AG04450 (cell line): ENCODE measurements at regions not wholly inside any gene's neighbourhood (a gene's known extent, or its start where the extent isn't known, plus 50 kb on each side); places are given as distances from the start of the nearest gene placed in this dataset.

Experiments
- CTCF ChIA-PET: fragments of 300-600, 350-600 bp; formaldehyde crosslinking; extraction: SDS; loops from one replicate; lab custom pipeline; 2022; ENCODE audit warnings: antibody characterized with exemption, inconsistent platforms; lab: Charles Lee
- POLR2A ChIA-PET: fragments of 350-600 bp; formaldehyde crosslinking; extraction: SDS; loops from one replicate; lab custom pipeline; 2021; ENCODE audit warnings: antibody characterized with exemption, inconsistent platforms; lab: Yijun Ruan, JAX
- DNase-seq: peaks from one replicate; pipeline ENCODE4 v3.0.0-alpha.2; 2011; ENCODE audit warnings: low read depth, low spot score
- H3K27ac ChIP-seq: one replicate; pipeline ENCODE4 v1.5.1; 2012; ENCODE audit warnings: low read depth, low read length, control low read depth
- H3K27me3 ChIP-seq: one replicate; pipeline ENCODE4 v1.6.0; 2012; ENCODE audit warnings: low read length; ENCODE audit not compliant: control insufficient read depth, insufficient read depth
- H3K4me3 ChIP-seq: 2 replicates; pipeline ENCODE4 v1.5.1; 2011; ENCODE audit warnings: mild to moderate bottlenecking, low read depth, low read length, control low read depth
- H3K9me3 ChIP-seq: 2 replicates; pipeline ENCODE4 v1.5.1; 2012; ENCODE audit warnings: low read length; ENCODE audit not compliant: control insufficient read depth, insufficient read depth
- TF ChIP-seq, protein P1 (sequence below): IDR thresholded peaks from 2 replicates; pipeline ENCODE4 v1.5.1; 2011; ENCODE audit warnings: low read depth, low read length, control low read depth, inconsistent platforms

DNA sequence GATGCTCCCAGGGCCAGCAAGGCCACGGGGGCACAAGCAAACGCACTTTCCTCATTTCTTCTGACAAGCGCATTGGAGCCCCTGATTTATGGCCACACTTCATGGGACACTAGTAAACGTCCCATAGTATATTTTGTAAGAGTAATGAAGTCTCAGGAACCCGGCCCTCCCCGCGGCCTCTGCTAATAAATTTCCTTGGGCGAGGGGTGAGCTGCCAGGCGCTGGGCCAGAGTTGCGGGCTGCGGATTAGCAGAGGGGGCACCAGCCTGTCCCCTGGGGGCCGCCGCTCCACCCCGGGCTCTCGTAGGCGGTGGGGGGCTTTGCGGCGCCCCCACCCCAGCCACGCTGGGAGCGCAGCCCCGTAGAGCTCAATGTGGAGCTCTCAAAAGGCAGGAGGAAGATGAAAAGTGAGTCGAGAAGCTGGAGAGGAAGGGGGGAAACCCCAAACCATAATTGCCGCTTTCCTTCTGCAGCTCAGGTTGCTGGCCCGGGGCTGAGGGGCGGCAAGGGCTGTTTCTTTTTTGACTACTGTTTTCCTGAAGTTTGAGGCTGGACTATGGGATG, 173.6 kb downstream of the CDC5L start:
- H3K27ac ChIP-seq = no peak overlapping the region
- peaks cover 36% of the 10 kb centered on the region for H3K27me3 ChIP-seq
- H3K9me3 ChIP-seq = no peaks in the 10 kb centered on the region
- no peak overlapping the region for H3K4me3 ChIP-seq
- ChIA-PET POLR2A (no interaction called here), CTCF (interaction anchor here (0.8 kb wide), 1 partner anchor 11 kb away, joined by 3 read pairs; no protein-coding TSS in a partner anchor)
- DNase-seq = no peak
- TF ChIP-seq, protein P1, sequence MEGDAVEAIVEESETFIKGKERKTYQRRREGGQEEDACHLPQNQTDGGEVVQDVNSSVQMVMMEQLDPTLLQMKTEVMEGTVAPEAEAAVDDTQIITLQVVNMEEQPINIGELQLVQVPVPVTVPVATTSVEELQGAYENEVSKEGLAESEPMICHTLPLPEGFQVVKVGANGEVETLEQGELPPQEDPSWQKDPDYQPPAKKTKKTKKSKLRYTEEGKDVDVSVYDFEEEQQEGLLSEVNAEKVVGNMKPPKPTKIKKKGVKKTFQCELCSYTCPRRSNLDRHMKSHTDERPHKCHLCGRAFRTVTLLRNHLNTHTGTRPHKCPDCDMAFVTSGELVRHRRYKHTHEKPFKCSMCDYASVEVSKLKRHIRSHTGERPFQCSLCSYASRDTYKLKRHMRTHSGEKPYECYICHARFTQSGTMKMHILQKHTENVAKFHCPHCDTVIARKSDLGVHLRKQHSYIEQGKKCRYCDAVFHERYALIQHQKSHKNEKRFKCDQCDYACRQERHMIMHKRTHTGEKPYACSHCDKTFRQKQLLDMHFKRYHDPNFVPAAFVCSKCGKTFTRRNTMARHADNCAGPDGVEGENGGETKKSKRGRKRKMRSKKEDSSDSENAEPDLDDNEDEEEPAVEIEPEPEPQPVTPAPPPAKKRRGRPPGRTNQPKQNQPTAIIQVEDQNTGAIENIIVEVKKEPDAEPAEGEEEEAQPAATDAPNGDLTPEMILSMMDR = no peak

DNA sequence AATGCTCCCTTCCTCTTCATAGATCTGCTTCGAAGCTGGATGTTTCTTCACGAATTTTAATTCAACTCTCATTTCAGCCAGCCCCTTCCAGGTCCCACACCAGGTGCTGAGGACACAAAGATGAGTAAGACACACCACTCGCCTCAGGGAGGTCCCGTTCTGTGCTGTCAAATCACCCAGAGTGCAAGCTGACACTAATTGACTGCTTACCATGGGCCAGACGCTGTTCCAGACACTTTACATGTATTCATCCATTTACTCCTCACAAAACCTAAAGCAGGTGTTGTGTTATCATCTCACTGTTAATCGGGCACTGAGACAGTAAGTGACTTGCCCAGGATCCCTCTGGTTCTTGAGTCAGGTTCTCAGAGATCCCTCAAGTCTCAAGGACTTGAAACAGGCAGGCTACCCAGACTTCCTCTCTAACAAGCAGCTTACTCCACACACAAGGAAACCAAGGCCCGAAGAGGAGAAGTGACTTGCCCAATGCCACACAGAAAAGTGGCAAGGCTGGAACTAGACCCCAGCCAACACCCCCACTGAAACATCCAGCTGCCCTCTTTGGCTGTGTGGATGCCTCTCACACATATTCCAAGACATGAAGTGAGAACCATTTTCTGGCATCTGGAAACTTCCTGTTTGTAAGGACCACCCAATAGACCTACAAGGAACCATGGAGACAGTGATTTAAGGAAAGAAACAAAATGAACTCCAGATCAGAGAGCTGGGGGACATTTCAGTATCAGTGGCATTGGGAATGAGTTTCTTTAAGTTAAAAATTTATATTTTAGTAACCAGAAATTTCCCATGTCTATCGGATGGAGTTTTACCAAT, 174.5 kb downstream of the CDC5L start:
- Histone ChIP-seq H3K27me3 (peaks cover 36% of the 10 kb centered on the region), H3K9me3 (no peaks in the 10 kb centered on the region), H3K27ac (no peak overlapping the region), H3K4me3 (no peak overlapping the region)
- POLR2A ChIA-PET = no interaction called here
- CTCF ChIA-PET = no interaction called here
- DNase-seq = no peak
- TF ChIP-seq, protein P1 = no peak

DNA sequence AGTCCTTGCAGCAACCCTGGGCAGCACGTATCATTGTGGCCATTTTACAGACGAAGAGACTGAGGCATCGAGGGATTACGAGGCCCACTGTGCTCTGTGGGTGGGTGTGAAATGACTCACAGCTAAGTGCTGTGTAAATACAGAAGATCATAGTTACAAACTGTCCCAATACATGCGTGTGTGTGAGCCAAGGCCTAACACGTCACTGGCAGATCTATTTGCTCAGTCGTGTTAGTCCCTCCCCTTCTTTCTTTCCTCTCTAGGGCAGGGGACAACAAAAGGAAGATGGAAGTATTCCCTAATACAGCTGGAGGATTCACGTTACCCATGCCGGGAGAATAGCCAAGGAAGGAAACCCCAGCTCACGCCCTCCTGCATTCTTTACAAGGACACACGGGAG, 175.9 kb downstream of the CDC5L start:
- peaks cover 32% of the 10 kb centered on the region for H3K27me3 ChIP-seq
- no peak for DNase-seq
- POLR2A ChIA-PET = no interaction called here
- no peaks in the 10 kb centered on the region for H3K9me3 ChIP-seq
- CTCF ChIA-PET = no interaction called here
- H3K4me3 ChIP-seq = no peak overlapping the region
- no peak overlapping the region for H3K27ac ChIP-seq
- TF ChIP-seq, protein P1 = no peak

DNA sequence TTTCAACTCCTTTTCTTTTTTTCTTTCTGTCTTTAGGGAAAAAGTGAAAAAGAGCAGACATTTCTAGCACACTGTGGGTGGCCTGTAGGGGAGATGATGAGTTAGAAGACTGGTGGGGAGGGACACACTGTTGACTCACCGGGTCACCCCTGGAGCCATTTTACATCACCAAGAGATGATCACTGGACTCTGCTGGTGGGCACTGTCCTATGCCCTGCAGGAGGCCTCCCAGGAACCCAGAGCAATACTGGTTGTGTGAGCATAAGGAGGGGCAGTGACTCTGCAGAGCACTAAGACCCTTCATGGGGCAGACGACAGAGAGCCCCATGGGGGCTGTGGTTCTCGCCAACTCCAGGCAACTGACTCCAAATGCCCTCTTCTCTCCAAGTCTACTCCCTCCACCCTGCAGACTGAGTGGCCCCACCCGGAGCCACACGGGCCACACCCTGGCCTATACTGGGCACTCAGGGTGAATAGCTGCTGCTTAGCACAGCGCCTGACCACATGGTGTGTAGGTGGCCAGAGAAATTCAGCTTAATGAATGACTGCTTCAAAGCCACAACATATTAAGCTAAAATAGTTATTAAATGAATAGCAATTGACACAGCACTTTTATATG, 177.5 kb downstream of the CDC5L start:
- Histone ChIP-seq H3K27me3 (peaks cover 19% of the 10 kb centered on the region), H3K27ac (no peak overlapping the region), H3K4me3 (no peak overlapping the region), H3K9me3 (no peaks in the 10 kb centered on the region)
- no peak for DNase-seq
- ChIA-PET CTCF (no interaction called here), POLR2A (no interaction called here)
- TF ChIP-seq, protein P1 = no peak

DNA sequence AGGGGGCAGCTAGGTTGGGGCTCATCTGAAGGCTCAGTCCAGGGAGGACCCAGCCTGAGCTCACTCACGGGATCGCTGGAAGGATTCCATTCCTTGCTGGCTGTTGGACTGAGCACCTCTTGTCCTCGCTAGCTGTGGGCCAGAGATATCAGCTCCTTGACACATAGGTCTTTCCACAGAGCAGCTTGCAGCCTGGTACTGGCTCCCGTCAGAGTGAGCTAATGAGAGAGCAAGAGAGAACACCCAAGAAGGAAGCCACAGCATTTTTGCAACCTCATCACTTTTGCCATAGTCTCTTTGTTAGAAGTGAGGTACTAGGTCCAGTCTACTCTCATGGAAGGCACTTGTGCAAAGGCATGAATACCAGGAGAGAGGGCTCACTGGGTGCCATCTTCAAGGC, 179.9 kb downstream of the CDC5L start:
- H3K9me3 ChIP-seq = no peaks in the 10 kb centered on the region
- TF ChIP-seq, protein P1 = no peak
- H3K27me3 ChIP-seq = peaks cover 18% of the 10 kb centered on the region
- no peak overlapping the region for H3K27ac ChIP-seq
- H3K4me3 ChIP-seq = no peak overlapping the region
- DNase-seq = no peak
- POLR2A ChIA-PET = interaction anchor here (1.4 kb wide), 1 partner anchor 77 kb away, joined by 3 read pairs; no protein-coding TSS in a partner anchor
- CTCF ChIA-PET = no interaction called here
